DMS114 treated with DMSO at 0.1 percent for 48 hours (cell line): ENCODE measurements at regions not wholly inside any gene's neighbourhood (a gene's known extent, or its start where the extent isn't known, plus 50 kb on each side); places are given as distances from the start of the nearest gene placed in this dataset.
A peak's percentile ranks its signal among the peaks of the same experiment; 100 is the strongest.

ENCODE experiments used
- DNase-seq: peaks from one replicate; lab custom pipeline; 2025; ENCODE audit not compliant: unreplicated experiment; lab: John Stamatoyannopoulos, UW

DNA sequence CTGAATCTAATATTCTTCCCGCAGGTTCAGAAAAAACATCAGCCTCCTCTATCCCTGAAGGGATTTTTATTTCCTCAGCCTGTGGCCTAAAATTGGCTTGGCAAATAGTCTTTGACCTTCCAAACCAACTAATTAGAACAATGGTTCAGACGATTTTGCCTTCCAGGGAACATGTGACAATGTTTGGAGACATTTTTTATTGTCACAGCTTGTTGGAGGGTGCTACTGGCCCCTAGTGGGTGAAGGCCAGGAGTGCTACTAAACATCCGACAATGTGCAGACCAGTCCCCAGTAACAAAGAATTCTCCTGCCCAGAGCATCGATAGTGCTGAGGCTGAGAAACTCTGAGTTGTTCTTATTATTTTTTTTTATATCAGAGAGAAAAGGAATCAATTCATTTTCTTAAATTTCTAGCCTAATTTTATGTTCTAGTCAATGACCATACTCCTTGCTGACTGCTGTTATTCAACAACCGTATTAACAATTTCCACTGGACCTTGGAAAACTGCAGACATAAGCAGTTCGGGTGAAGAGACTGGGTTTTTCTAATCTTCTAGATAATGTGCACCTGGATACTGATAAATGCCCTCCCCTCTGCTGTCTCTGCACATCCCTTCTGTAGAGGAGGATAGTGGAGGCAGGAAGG lies 280.7 kb downstream of the LMX1A start:
- peak; percentile 20 for DNase-seq

DNA sequence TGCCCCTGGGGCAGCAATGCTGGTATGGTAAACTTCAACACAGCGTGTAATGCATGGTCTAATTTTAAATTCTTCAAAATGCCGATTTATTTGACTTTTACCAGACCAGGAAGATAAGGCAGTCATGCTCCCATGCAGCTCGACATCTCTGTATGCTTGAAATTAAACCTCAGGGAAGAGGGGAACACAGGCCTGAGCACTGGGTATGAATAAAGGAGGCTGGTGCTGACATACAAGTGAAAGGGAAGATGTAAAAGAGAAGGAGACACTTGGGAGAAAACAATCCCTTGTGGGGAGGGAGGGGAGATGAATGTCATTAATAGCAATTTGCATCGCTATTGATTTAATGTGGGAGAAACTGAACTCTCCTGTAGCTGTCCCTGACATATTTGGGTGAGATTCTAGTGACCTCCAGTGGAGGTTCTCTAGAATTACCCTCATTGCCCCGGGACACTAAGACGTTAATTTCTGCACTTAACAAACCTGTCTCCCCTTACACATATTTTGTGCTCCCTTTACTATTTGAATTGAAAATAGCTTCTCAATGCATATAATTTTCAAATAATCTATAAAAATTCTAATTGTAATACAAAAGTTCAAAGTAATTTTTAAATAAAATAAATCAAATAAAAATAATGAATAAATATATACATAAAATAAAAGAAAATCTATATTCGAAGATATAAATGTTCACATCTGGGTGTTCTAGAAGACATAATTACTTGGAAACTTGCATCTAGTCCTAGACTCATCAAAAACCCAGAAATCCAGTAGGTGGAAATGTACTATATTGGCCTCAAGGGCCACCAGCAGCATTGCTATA lies 283.1 kb downstream of the LMX1A start:
- DNase-seq, result peak; percentile 40

GRCh38 chr1:165070675-165071074 lies 285.8 kb downstream of the LMX1A start:
- no peak for DNase-seq

- DNase-seq, result no peak
Observed at GRCh38 chr1:165069829-165070228, 286.7 kb downstream of the LMX1A start.

DNA sequence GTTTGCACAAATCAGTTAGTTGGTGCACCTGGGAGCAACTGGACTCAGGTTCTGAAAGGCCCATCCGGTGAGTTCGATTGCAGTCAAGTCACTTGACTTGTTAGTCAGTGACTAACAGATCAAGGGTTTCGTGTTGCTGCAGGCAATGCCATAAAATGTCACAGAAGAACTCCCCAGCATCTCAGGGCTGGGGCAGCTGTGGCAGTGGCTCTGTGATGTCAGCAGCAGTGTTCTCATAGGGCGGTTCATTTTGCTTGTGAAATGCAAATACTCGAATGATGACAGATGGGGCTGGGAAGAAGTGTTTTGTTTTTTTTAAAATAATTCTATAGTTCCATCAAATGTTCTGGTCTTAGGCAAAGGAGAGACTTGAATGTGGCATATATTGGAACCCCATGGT lies 287.8 kb downstream of the LMX1A start:
- DNase-seq, result no peak

DNA sequence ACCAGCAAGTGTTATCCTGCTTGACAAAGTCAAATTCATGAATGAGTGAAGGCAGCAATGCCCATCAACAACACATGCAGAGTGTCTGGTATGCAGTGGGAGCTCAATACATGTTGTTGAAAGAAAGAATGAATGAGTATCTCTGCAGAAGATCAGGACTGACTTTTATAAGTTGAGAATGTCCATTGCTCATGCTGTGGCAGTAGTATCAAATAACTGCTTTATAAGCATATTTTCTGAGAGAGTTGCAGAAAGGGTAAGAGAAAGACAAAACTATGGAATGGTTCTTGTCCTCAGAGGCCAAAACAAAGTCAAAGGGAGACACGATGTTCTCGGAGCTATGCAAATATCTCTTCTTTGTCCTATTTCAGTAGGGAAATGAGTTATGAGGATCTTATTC lies 288.7 kb downstream of the LMX1A start:
- no peak for DNase-seq

DNA sequence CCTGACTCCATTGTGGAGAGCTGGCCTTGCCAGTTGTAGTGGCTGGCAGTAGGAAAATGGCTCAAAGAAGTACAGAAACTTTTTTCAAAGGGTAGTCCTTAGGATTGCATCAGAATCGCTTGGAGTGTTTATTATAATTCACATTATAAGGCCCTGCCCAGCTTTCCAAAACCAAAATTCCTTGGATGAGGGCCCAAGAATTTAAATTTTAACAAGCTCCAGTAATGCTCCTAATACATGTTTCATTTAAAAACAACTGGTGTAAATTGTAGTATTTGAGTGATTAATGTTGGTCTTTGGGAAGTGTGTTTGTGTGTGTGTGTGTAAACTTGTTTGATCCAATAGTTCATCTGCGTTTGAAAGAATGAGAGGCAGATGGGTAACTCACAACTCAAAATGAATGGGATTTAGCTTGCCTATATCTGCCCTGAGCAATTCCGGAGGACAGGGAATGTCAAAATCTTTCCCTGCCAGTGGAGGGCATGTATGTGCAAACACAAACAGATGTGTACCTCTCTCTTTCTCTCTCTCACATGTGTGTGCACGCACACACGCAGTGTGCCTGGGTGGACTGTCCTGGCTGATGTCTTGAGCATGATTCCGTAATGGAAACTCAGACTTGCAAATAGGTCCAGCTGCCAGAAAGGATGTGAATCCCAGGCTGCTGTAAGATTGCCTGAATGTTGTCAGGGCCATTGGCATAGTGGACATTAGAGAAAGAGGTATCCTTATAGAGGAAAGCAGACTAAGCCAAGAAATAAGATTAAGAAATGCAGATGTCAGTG lies 293.1 kb downstream of the LMX1A start:
- no peak for DNase-seq

DNA sequence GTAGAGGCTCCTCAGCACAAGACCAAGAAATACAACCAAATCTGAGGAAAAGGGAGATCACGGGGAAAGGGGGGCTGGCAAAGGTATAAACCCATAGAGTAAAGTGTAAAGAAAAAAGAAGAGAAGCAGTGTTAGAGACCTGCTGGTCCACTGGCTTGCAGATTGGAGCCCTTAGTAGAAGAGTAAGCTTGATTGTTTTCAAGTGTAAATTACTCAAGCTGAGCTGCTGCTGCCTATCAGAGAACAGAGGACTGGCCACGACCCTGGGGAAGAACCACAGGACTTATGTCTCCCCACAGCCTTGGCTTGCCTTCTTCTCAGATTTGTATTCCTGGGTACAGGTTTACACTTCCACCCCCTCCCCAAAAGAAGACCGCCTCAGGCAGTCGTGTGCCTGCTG lies 294.2 kb downstream of the LMX1A start:
- no peak for DNase-seq

DNA sequence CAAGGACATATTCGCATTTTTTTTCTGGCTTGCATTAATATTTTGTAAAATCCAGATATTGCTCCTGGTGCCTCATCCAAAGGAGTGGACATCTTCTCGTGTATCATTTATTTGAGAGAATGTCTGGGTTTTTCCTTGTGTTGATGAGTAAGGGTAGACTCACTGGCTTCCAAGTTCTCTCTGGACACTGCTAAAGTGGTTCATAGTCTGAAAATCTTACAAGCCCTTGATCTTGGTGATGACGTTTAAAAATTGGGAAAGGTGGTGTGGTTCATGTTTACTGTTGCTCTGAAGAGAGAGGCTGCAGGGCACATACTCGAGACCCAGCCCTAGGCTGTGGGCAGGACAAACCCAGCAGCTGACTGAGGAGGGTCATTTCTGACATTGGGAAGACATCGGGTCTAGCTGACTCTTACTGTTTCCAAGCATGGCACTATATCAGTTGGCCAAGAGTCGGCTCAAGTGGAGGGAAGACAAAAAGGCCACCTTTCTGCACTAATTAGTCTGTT lies 296.2 kb downstream of the LMX1A start:
- no peak for DNase-seq

DNA sequence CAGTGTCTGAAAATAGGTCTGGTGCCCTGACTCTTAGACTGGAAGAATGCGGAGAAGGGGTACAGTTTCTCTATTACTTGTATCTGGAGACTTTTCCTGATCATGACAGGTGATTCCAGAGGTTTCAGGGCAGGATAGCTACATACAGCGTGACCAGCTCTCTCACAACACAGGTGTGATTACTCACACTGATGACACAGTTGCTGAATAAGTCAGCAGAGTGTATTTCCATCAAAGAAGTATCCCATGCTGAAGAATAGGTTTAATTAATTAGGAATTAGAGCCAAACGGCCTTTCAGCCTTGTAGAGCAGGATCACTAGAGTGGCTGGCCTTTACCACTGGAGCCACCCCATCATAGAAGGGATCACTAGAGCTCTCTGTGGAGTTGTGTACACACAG lies 298.6 kb downstream of the LMX1A start:
- no peak for DNase-seq

- DNase-seq, result no peak
Observed at GRCh38 chr1:165056914-165057313, 299.6 kb downstream of the LMX1A start.

- no peak for DNase-seq
Observed at GRCh38 chr1:165055581-165055980, 300.9 kb downstream of the LMX1A start.

- DNase-seq, result no peak
Observed at GRCh38 chr1:165054627-165055026, 301.9 kb downstream of the LMX1A start.

GRCh38 chr1:165053351-165053750 lies 303.2 kb downstream of the LMX1A start:
- DNase-seq, result no peak

GRCh38 chr1:165052936-165053335 lies 303.6 kb downstream of the LMX1A start:
- no peak for DNase-seq

DNA sequence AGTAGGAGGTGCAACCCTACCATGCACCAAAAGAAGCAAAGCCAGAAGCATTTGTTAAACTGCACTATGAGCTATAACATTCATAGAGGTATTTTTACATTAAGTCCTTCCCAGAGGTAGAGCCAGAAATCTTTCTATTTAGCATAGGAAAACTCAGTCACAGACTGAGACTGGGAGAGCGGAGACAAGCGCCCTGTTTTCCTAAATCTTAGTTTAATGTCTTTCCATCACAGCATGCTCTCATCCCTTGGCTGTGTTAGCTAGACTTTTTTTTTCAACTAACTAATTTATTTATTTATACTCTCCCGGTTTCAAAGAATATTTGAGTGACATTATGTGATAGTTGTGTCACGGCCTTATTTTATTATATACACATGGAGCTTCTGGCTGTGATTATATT lies 304.1 kb downstream of the LMX1A start:
- no peak for DNase-seq

DNA sequence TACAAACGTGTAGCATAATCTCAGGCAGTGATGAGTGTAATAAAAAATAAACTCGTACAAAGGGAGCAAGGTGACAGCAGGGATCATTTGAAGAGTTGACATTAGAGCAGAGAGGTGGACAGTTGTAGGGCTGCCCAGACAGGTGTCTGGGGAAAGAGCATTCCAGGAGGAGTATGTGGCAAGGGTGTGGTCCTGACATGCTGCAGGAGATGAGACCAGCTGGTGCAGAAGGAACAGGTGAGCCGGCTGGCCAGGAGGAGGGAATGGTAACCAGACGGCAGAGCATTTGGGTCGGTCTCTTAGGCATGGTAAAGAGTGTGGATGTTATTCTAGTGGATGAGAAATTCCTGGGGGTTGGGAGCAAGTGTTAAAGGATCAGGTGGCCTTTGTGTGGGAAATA lies 306.3 kb downstream of the LMX1A start:
- DNase-seq, result no peak

DNA sequence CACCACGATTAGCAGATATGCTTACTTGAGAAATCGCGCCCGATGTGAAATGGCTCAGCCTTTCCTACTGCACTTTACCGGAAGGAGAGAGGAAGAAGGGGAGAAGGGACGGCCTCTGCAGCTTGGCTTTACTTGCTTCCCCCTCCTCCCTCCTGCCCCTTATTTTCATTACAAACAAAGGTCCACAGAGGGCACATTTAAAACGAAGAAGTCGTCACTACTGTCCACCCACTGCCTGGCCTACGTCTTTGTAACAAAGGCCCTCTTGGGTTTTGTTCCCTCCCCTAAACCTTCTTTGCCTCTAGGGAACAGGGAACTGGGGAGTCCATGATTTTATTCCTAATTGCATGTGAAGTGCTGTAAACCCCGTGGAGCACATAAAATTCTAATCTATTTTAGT lies 308.5 kb downstream of the LMX1A start:
- DNase-seq, result no peak

DNA sequence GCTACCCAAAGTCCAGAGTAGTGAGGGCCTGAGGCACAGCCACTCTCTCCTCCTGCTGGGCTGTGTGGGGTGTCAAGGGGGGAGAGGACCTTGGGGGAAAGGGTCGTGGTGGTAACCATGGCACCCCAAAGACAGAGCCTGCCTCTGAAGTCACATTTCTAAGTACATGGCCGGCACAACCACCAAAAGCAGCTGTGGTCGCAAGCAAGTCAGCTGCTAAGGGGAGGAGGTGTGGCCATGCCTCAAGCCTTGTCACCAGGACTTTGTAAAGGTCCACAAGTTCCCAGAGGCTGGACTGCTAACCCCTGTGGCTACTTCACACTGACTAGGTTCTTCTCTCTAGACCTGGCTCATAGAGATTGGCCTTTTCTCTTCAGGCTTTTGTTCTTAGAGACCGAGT lies 310.6 kb downstream of the LMX1A start:
- DNase-seq, result no peak

DNA sequence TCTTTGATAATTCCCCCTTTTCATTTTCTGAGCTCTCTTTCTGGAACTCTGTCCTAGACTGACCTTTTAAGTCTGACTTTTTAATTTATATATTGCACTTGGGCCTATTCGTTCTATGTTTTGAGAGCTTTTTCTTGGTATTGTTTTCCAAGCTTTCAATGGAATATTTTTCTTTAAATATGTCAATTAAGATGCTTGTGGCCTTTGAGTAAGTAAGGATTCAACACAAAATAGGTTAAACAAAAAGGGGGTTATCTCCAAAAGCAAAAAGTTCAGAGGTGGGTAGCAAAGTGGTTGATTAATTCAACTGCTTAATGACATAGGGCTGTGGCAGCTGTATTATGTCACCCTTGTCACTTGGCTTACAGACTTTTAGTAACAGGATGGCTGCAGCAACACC lies 315.9 kb downstream of the LMX1A start:
- DNase-seq, result no peak

DNA sequence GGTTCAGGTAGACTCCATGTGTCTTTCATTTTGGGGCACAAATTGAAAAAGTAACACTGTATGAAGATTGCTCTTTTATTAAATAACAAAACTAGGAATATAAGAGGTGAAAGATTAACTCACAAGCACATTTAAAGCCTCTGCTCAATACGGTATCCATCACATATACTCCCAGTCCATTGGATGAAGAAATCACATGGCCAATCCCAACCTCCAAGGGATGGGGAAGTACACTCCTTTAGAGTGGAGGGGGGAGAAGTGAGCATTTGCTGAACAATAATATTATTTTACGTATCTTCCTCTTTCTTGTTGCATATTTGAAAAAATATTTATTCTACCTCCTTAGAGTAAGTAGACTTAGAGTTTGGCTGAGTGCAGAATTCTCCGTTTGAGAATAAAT lies 316.5 kb downstream of the LMX1A start:
- DNase-seq, result no peak

DNA sequence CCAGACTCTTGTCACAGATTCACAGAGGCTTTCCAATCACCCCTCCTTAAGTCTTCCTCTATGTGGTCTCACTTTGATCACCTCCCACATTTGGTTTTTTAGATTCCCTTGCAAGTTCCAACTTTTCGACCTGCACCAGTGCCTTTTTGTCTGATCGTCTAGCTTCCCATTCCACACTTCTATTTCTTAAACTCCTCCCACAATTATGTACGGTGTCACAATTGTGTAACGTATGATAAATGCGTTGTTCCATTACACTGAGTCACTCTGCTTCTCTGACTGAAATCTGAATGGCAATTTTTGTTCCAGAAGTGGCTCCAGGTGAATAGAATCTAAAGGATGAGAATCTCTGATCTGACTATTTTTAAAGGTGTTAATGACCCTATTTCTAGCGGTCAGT lies 320.1 kb downstream of the LMX1A start:
- no peak for DNase-seq
